AG04450 (cell line): ENCODE measurements at regions not wholly inside any gene's neighbourhood (a gene's known extent, or its start where the extent isn't known, plus 50 kb on each side); places are given as distances from the start of the nearest gene placed in this dataset.

Experiments
- CTCF ChIA-PET: fragments of 300-600, 350-600 bp; formaldehyde crosslinking; extraction: SDS; loops from one replicate; lab custom pipeline; 2022; ENCODE audit warnings: antibody characterized with exemption, inconsistent platforms; lab: Charles Lee
- POLR2A ChIA-PET: fragments of 350-600 bp; formaldehyde crosslinking; extraction: SDS; loops from one replicate; lab custom pipeline; 2021; ENCODE audit warnings: antibody characterized with exemption, inconsistent platforms; lab: Yijun Ruan, JAX
- DNase-seq: peaks from one replicate; pipeline ENCODE4 v3.0.0-alpha.2; 2011; ENCODE audit warnings: low read depth, low spot score
- H3K27ac ChIP-seq: one replicate; pipeline ENCODE4 v1.5.1; 2012; ENCODE audit warnings: low read depth, low read length, control low read depth
- H3K27me3 ChIP-seq: one replicate; pipeline ENCODE4 v1.6.0; 2012; ENCODE audit warnings: low read length; ENCODE audit not compliant: control insufficient read depth, insufficient read depth
- H3K4me3 ChIP-seq: 2 replicates; pipeline ENCODE4 v1.5.1; 2011; ENCODE audit warnings: mild to moderate bottlenecking, low read depth, low read length, control low read depth
- H3K9me3 ChIP-seq: 2 replicates; pipeline ENCODE4 v1.5.1; 2012; ENCODE audit warnings: low read length; ENCODE audit not compliant: control insufficient read depth, insufficient read depth
- TF ChIP-seq, protein P1 (sequence below): IDR thresholded peaks from 2 replicates; pipeline ENCODE4 v1.5.1; 2011; ENCODE audit warnings: low read depth, low read length, control low read depth, inconsistent platforms

DNA sequence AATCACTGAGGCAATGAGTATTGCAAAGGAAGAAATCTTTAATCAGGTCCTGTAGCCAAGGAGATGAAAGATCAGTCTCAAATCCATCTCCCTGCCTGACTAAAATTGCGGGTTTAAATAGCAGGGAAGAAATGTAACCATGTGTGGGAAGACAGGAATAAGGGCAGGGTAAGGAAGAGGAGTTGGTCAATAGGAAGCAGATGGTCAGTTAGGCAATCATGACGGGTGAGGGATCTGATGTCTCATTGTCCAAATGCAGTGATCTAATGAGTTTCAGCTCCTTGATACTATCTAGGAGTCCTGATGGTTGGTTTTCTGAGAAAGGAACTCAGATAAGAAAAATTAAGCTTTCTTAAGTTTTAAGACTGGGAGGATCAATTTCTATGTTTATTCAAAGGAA is 200.8 kb downstream of the SPATA18 start:
- Histone ChIP-seq H3K9me3 (no peaks in the 10 kb centered on the region), H3K27me3 (peaks cover 2% of the 10 kb centered on the region), H3K27ac (no peak overlapping the region), H3K4me3 (no peak overlapping the region)
- DNase-seq: no peak
- POLR2A ChIA-PET: no interaction called here
- CTCF ChIA-PET: no interaction called here
- TF ChIP-seq, protein P1, sequence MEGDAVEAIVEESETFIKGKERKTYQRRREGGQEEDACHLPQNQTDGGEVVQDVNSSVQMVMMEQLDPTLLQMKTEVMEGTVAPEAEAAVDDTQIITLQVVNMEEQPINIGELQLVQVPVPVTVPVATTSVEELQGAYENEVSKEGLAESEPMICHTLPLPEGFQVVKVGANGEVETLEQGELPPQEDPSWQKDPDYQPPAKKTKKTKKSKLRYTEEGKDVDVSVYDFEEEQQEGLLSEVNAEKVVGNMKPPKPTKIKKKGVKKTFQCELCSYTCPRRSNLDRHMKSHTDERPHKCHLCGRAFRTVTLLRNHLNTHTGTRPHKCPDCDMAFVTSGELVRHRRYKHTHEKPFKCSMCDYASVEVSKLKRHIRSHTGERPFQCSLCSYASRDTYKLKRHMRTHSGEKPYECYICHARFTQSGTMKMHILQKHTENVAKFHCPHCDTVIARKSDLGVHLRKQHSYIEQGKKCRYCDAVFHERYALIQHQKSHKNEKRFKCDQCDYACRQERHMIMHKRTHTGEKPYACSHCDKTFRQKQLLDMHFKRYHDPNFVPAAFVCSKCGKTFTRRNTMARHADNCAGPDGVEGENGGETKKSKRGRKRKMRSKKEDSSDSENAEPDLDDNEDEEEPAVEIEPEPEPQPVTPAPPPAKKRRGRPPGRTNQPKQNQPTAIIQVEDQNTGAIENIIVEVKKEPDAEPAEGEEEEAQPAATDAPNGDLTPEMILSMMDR: no peak

DNA sequence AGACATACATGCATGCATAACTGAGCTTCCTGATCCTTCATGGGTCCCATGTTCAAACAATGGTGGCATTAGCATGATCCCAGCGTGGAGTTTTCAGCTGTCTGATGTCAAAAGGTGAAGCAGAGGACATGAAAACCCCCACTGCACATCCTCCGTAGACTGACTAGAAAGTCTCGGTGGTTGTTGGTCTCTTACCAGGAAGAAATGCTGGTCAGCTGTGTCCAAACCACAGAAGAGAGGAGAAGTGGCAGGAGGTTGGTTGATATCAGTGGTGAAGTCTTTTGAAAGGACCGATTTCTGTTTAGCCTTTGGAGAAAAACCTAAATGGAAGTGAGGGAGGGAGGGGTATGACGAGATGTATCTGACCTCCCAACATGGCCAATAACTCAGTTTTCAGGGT is 201.9 kb downstream of the SPATA18 start:
- CTCF ChIA-PET: no interaction called here

DNA sequence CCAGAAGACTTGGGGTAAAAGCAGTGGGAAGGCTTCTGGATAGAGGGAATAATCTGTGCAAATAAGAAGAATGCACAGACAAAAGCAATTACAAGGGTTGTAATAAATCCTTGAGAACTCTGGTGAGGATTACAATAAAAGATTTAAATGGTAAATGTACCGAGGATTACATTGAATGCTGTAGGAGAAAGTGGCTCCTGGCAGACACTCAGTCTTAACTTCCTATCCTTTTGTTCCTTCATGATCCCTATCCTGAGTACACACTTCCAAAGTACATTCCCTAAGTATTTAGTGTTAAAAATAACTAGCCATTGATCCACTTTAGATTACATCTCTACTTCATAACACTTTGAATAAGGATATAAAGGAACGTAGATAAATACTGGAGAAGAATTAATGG is 205.4 kb downstream of the SPATA18 start:
- peaks cover 2% of the 10 kb centered on the region for H3K27me3 ChIP-seq
- POLR2A ChIA-PET: no interaction called here
- no peak overlapping the region for H3K4me3 ChIP-seq
- H3K9me3 ChIP-seq: no peaks in the 10 kb centered on the region
- no peak overlapping the region for H3K27ac ChIP-seq
- no peak for DNase-seq
- CTCF ChIA-PET: no interaction called here
- TF ChIP-seq, protein P1: no peak

More for the DNA sequence above, 201.9 kb downstream of the SPATA18 start:
- POLR2A ChIA-PET: no interaction called here
- Histone ChIP-seq H3K27ac (no peak overlapping the region), H3K9me3 (no peaks in the 10 kb centered on the region), H3K27me3 (peaks cover 2% of the 10 kb centered on the region), H3K4me3 (no peak overlapping the region)
- TF ChIP-seq, protein P1: no peak
- DNase-seq: no peak

DNA sequence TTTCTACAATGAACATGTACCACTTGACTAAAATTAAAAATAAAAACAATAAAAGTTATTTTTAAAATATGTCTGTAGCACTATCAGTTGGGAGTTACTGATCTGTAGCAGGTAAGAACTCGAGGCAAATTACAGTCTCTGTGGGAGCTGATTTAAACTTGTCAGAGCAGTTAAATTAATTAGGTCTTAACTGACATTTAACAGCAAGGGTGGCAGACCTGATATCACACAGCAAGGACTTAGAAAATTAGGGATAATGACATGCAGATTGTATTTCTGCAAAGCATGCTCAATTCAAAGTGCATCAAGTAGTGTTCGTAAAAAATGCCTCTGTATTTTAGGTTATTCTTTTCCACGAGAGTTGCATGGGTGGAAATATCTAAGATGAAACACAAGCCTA is 208.9 kb downstream of the SPATA18 start:
- DNase-seq: no peak

DNA sequence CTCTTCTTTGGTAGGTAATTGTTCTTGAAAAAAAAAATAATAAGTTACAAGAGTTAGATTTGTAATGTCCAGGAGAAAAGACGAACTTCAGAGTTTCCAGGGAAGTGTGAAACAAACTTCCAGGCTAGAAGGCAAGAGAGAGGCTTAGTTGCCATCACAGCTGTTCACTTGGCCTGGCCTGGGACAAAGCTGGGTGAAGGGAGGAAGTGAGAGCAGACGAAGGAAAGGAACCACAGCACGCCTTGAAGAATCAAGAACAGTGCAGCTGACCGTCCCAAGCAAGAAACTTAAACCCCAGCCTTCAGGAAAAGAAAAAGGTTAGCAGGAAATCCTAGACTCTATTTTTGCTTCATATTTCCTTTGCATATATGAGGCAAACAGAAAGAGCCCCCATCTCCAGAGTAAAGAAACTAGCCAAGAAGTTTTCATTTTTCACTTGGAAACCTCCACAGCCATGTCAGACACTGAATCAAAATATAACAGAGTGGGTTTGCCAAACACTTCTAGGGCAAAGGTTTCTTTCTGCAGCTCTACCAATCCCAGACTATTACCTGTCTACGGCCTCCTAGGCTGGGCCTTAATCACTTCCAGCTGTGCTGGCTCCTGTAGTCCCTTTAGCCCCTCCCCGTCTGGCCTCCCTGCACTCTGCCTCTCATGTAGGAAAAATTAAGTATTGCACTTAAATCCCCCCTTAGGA is 209.6 kb downstream of the SPATA18 start:
- POLR2A ChIA-PET: no interaction called here
- Histone ChIP-seq H3K4me3 (no peak overlapping the region), H3K27me3 (peaks cover 2% of the 10 kb centered on the region), H3K9me3 (no peaks in the 10 kb centered on the region), H3K27ac (no peak overlapping the region)
- no peak for DNase-seq
- TF ChIP-seq, protein P1: no peak
- CTCF ChIA-PET: no interaction called here

More for the DNA sequence above, 208.9 kb downstream of the SPATA18 start:
- ChIA-PET POLR2A (no interaction called here), CTCF (no interaction called here)
- H3K27ac ChIP-seq: no peak overlapping the region
- no peak overlapping the region for H3K4me3 ChIP-seq
- H3K9me3 ChIP-seq: no peaks in the 10 kb centered on the region
- H3K27me3 ChIP-seq: peaks cover 2% of the 10 kb centered on the region
- TF ChIP-seq, protein P1: no peak
